ENCODE measurements at regions not wholly inside any gene's neighbourhood (a gene's known extent, or its start where the extent isn't known, plus 50 kb on each side); places are given as distances from the start of the nearest gene placed in this dataset.

GRCh38 chr10:55641601-55642000 is 719.5 kb downstream of the ZWINT start:
- no peaks in the 10 kb centered on the region for H3K36me3 Mint-ChIP-seq (ENCODE audit: low read depth)
- H3K27ac Mint-ChIP-seq: no peak overlapping the region
- no peaks in the 10 kb centered on the region for H3K9me3 Mint-ChIP-seq
- H3K27me3 Mint-ChIP-seq: no peaks in the 10 kb centered on the region
- TF ChIP-seq CTCF (IDR thresholded peaks at IDR 0.05): no peak
- ChIA-PET CTCF (no interaction called here), POLR2A (no interaction called here)
- no peaks in the 10 kb centered on the region for H3K4me1 Mint-ChIP-seq
- intact Hi-C loops (cut with micrococcal nuclease): no loop called here
- no peak overlapping the region for H3K4me3 Mint-ChIP-seq
- no peak for ATAC-seq (ENCODE audit: low read depth)
- no peak for DNase-seq

DNA sequence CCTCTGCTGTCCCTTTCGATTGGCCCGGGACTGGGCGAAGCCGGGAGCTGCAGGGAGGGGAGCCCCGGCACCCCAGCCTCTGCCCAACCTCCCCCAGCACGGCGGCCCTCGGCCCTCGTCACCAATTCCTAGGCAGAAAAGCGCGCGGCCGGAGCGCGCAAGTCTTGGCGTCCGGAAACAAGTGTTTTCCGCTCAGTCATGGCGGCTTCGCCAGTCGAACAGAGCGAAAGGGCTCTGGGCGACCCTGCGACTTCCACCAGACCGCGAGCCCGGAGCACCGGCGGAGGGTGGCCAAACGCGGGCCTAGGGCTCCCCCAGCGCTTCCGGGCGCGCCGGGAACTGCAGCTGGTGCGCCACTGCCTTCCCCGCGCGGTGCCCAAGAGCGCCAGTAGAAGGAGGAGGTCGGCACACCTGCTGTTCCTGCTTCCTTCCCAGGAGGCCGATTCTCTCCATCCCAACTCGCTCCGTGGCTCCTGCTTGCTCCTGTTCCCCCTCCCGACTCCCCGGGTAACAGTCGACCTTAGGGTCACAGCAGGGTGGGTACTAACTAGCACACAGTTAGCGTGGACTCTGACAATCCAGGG is 729.9 kb downstream of the ZWINT start:
- Mint-ChIP-seq H3K4me1 (peaks cover 2% of the 10 kb centered on the region), H3K27ac (no peak overlapping the region), H3K27me3 (peaks cover 20% of the 10 kb centered on the region), H3K36me3 (ENCODE audit: low read depth) (no peaks in the 10 kb centered on the region), H3K9me3 (no peaks in the 10 kb centered on the region), H3K4me3 (no peak overlapping the region)
- DNase-seq (no peak), ATAC-seq (ENCODE audit: low read depth) (peak; percentile 14)
- TF ChIP-seq CTCF (IDR thresholded peaks at IDR 0.05): no peak
- ChIA-PET CTCF (no interaction called here), POLR2A (no interaction called here)
- intact Hi-C loops (cut with micrococcal nuclease): no loop called here

- no peaks in the 10 kb centered on the region for H3K36me3 Mint-ChIP-seq (ENCODE audit: low read depth)
- no peak overlapping the region for H3K4me3 Mint-ChIP-seq
- H3K9me3 Mint-ChIP-seq: no peaks in the 10 kb centered on the region
- ATAC-seq (ENCODE audit: low read depth): no peak
- ChIA-PET CTCF (no interaction called here), POLR2A (no interaction called here)
- TF ChIP-seq CTCF (IDR thresholded peaks at IDR 0.05): no peak
- intact Hi-C loops (cut with micrococcal nuclease): no loop called here
- peaks cover 20% of the 10 kb centered on the region for H3K27me3 Mint-ChIP-seq
- no peak overlapping the region for H3K27ac Mint-ChIP-seq
- H3K4me1 Mint-ChIP-seq: peaks cover 2% of the 10 kb centered on the region
- DNase-seq: no peak
Observed at GRCh38 chr10:55630491-55631056, 730.5 kb downstream of the ZWINT start.

GRCh38 chr10:55629793-55630490 is 731.1 kb downstream of the ZWINT start:
- intact Hi-C loops (cut with micrococcal nuclease): no loop called here
- ATAC-seq (ENCODE audit: low read depth) (no peak), DNase-seq (no peak)
- no peak for TF ChIP-seq CTCF (IDR thresholded peaks at IDR 0.05)
- peaks cover 2% of the 10 kb centered on the region for H3K4me1 Mint-ChIP-seq
- peaks cover 20% of the 10 kb centered on the region for H3K27me3 Mint-ChIP-seq
- H3K36me3 Mint-ChIP-seq (ENCODE audit: low read depth): no peaks in the 10 kb centered on the region
- no peak overlapping the region for H3K4me3 Mint-ChIP-seq
- CTCF ChIA-PET: no interaction called here
- no peaks in the 10 kb centered on the region for H3K9me3 Mint-ChIP-seq
- POLR2A ChIA-PET: no interaction called here
- no peak overlapping the region for H3K27ac Mint-ChIP-seq

- ChIA-PET CTCF (no interaction called here), POLR2A (no interaction called here)
- no peak for TF ChIP-seq CTCF (IDR thresholded peaks at IDR 0.05)
- Mint-ChIP-seq H3K27me3 (peaks cover 19% of the 10 kb centered on the region), H3K4me1 (peaks cover 2% of the 10 kb centered on the region), H3K27ac (no peak overlapping the region), H3K9me3 (no peaks in the 10 kb centered on the region), H3K4me3 (no peak overlapping the region), H3K36me3 (ENCODE audit: low read depth) (no peaks in the 10 kb centered on the region)
- intact Hi-C loops (cut with micrococcal nuclease): no loop called here
- ATAC-seq (ENCODE audit: low read depth) (no peak), DNase-seq (no peak)
Observed at GRCh38 chr10:55628260-55628701, 732.8 kb downstream of the ZWINT start.

Data from activated B cell treated with CpG ODN at 0.5 μM for 24 hours (primary cell).